ENCODE measurements at regions not wholly inside any gene's neighbourhood (a gene's known extent, or its start where the extent isn't known, plus 50 kb on each side); places are given as distances from the start of the nearest gene placed in this dataset.

DNA sequence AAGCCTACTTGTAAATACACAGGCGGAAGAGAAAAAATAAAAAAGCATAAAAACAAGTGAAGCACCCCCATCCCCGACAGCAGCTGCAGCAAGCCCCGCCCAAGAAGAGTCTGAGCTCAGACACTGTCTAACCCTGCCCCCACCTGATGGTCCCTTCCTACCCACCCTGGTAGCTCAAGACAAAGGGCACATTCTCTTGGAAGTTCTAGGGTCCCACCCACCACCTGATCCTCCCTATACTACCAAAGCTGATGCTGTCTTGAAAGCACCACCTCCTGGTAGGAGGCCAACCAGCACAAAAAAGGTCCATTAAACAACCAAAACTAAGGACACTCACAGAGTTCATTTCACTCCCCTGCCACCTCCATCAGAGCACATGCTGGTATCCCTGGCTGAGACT lies 308.2 kb downstream of the KLHL13 start:
- TF ChIP-seq, protein P1, sequence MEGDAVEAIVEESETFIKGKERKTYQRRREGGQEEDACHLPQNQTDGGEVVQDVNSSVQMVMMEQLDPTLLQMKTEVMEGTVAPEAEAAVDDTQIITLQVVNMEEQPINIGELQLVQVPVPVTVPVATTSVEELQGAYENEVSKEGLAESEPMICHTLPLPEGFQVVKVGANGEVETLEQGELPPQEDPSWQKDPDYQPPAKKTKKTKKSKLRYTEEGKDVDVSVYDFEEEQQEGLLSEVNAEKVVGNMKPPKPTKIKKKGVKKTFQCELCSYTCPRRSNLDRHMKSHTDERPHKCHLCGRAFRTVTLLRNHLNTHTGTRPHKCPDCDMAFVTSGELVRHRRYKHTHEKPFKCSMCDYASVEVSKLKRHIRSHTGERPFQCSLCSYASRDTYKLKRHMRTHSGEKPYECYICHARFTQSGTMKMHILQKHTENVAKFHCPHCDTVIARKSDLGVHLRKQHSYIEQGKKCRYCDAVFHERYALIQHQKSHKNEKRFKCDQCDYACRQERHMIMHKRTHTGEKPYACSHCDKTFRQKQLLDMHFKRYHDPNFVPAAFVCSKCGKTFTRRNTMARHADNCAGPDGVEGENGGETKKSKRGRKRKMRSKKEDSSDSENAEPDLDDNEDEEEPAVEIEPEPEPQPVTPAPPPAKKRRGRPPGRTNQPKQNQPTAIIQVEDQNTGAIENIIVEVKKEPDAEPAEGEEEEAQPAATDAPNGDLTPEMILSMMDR (conservative IDR thresholded peaks at IDR 0.05; ENCODE audit: low read depth, low read length) = no peak
- DNase-seq (ENCODE audit: low read depth) = no peak
- H3K4me3 ChIP-seq (ENCODE audit: low read depth, low read length) = no peak overlapping the region

DNA sequence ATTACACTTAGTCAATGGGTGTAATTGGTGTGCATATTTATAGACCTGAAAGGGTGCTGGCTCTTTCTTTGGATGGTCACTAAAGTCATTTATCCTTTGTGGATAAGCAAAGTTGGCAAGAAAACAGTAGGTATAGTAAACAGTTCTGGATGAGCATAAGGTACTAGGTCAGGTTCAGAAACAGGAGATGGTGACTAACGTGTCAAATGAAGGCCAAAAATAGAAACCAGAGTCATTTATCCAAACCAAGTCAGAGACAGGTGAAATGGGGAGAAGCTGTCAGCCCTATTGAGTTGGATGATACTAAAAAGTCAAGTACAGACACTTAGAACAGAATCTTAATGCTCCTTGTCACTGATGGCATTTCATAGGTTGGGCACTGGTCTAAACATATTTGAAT lies 313.1 kb downstream of the KLHL13 start:
- DNase-seq (ENCODE audit: low read depth) = no peak
- TF ChIP-seq, protein P1 (conservative IDR thresholded peaks at IDR 0.05; ENCODE audit: low read depth, low read length) = no peak
- no peak overlapping the region for H3K4me3 ChIP-seq (ENCODE audit: low read depth, low read length)

DNA sequence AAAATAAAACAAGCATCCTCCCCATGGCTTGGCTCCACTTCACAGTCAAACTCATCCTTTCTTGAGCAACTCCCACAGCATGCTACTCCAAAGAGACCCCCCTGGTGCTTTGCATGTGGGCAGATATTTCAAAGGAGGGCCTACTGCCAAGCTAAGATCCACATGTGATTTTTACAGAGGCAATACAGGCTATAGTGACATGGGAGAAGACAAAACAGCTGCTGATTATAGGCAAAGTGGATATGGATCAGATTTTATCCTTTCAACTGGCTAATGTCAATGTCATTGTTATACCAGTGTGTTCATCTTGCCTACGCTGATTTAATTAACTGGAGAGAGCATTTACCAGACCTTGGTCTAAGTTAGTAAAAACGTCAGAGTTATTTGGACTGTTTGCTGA lies 328.3 kb downstream of the KLHL13 start:
- TF ChIP-seq, protein P1 (conservative IDR thresholded peaks at IDR 0.05; ENCODE audit: low read depth, low read length) = no peak
- no peak overlapping the region for H3K4me3 ChIP-seq (ENCODE audit: low read depth, low read length)
- DNase-seq (ENCODE audit: low read depth) = no peak

DNA sequence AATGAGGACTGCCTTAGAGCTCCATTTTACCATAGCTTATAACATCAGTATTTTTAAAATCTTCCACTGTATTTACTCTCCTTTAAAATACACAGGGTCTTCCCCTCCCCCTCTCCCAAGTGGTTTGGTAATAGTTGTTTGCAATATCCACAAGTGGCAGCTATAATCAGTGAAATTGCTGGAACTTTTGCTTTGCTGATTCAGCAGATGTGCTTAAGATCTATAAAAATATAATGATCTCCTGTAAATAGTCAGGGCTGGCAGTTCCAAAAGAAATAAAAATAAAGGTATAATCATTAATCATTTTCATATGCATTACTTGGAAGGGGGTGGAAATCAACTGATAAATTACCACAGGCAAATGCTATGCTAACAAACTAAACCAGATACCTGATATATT lies 345.2 kb downstream of the KLHL13 start:
- no peak overlapping the region for H3K4me3 ChIP-seq (ENCODE audit: low read depth, low read length)
- TF ChIP-seq, protein P1 (conservative IDR thresholded peaks at IDR 0.05; ENCODE audit: low read depth, low read length) = no peak
- no peak for DNase-seq (ENCODE audit: low read depth)

DNA sequence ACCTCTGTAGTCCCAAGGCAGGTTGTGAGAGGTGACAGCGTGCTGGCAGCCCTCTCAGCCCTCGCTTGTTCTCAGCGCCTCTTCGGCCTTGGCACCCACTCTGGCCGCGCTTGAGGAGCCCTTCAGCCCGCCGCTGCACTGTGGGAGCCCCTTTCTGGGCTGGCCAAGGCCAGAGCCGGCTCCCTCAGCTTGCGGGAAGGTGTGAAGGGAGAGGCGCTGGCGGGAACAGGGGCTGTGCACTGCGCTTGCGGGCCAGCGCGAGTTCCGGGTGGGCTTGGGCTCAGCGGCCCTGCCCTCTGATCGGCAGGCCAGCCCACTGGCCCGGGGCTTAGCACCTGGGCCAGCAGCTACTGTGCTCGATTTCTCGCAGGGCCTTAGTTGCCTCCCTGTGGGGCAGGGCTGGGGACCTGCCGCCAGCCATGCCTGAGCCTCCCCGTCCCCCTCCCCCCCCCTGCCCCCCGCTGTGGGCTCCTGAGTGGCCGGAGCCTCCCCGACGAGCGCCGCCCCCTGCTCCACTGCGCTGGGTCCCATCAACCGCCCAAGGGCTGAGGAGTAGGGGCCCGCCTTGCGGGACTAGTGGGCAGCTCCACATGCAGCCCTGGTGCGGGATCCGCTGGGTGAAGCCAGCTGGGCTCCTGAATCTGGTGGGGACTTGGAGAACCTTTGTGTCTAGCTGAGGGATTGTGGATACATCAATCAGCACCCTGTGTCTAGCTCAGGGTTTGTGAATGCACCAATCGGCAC lies 347.6 kb downstream of the KLHL13 start:
- TF ChIP-seq, protein P1 (conservative IDR thresholded peaks at IDR 0.05; ENCODE audit: low read depth, low read length) = no peak
- DNase-seq (ENCODE audit: low read depth) = no peak
- H3K4me3 ChIP-seq (ENCODE audit: low read depth, low read length) = no peak overlapping the region

DNA sequence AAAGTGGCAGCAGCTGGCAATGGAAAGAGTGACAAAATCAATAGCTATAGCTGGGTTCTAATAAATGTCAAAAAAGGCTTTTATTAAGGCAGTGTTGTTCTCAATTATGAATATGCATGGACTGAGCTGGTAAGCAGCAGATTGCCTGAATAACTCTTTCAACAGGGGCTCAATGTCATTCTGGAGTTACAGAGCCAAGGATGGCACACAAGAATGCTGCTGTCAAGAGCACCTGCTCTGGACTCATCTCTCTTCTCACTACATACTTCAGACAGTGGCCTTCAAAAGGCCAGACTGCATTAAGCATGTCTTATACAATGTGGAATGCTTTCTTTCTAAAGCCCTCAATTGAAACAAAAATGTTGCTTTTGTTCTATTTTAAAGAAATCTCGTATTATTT lies 351.4 kb downstream of the KLHL13 start:
- no peak for DNase-seq (ENCODE audit: low read depth)
- TF ChIP-seq, protein P1 (conservative IDR thresholded peaks at IDR 0.05; ENCODE audit: low read depth, low read length) = no peak
- H3K4me3 ChIP-seq (ENCODE audit: low read depth, low read length) = no peak overlapping the region

DNA sequence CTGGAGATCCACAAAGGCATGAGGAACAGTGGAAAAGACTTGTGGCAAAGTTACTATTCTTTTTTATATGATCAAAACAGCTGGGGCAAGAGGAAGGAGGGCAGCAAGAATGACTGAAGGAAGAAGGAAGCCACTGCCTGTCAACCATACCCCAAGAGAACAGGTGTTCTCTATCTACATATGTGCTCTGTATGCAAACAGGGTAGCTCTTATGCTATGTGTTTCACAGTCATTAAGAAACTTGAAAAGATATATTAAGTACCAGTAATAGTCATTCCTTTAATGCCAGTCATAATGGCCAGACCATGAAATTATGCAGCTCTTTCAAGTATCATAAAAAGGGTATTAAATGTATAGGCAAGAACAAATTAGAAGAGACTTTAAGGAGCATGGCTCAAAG lies 363.9 kb downstream of the KLHL13 start:
- TF ChIP-seq, protein P1 (conservative IDR thresholded peaks at IDR 0.05; ENCODE audit: low read depth, low read length) = no peak
- DNase-seq (ENCODE audit: low read depth) = no peak

More for the DNA sequence above, 363.9 kb downstream of the KLHL13 start:
- no peak overlapping the region for H3K4me3 ChIP-seq (ENCODE audit: low read depth, low read length)

Measured in epithelial cell of proximal tubule (primary cell).